PC-3 (cell line): ENCODE measurements at regions not wholly inside any gene's neighbourhood (a gene's known extent, or its start where the extent isn't known, plus 50 kb on each side); places are given as distances from the start of the nearest gene placed in this dataset.

Experiments used
- ATAC-seq: fragments of 200-7000 bp; cut with Tn5 transposase; 2 replicates; pipeline ENCODE4 v1.9.1; 2020; ENCODE audit warnings: mild to moderate bottlenecking, moderate library complexity
- BruUV-seq: library from RNA; stranded (reverse); fragments of 400-500 nt; replicated peaks from 2 replicates; lab custom pipeline; 2021; lab: Mats Ljungman, UMichigan
- CTCF ChIA-PET: fragments of 300-600 bp; sonication (Branson Sonifier 250); formaldehyde crosslinking; loops from one replicate; lab custom pipeline; 2022; ENCODE audit warnings: antibody characterized with exemption; lab: Charles Lee
- POLR2A ChIA-PET: fragments of 300-600 bp; sonication (Branson Sonifier 250); formaldehyde crosslinking; loops from one replicate; lab custom pipeline; 2022; ENCODE audit warnings: antibody characterized with exemption; ENCODE audit not compliant: unreplicated experiment; lab: Charles Lee
- DNase-seq: peaks from one replicate; pipeline ENCODE4 v3.0.0-alpha.2; 2015
- H2AFZ ChIP-seq: fragments of 300-600 bp; sonication (generic); 2 replicates; pipeline ENCODE4 v1.6.0; 2016; ENCODE audit warnings: antibody characterized with exemption, low read length
- H3F3A ChIP-seq: fragments of 300-600 bp; sonication (generic); one replicate; pipeline ENCODE4 v1.6.0; 2017; ENCODE audit warnings: antibody characterized with exemption, low read length, control low read depth, mild to moderate bottlenecking; ENCODE audit not compliant: unreplicated experiment
- H3K27ac ChIP-seq: fragments of 300-600 bp; sonication (generic); 2 replicates; pipeline ENCODE4 v1.5.1; 2016; ENCODE audit warnings: mild to moderate bottlenecking, low read length
- H3K27me3 ChIP-seq: fragments of 300-600 bp; sonication (generic); 2 replicates; pipeline ENCODE4 v1.6.1; 2016; ENCODE audit warnings: low read length, mixed read lengths
- H3K36me3 ChIP-seq: fragments of 300-600 bp; sonication (generic); 2 replicates; pipeline ENCODE4 v1.6.1; 2016; ENCODE audit warnings: low read depth, mixed run types, low read length, mixed read lengths
- H3K4me1 ChIP-seq: fragments of 300-600 bp; sonication (generic); 2 replicates; pipeline ENCODE4 v1.5.1; 2016; ENCODE audit warnings: low read length; ENCODE audit not compliant: insufficient read depth
- H3K4me2 ChIP-seq: fragments of 300-600 bp; sonication (generic); 2 replicates; pipeline ENCODE4 v1.6.0; 2016; ENCODE audit warnings: low read length
- H3K4me3 ChIP-seq: fragments of 300-600 bp; sonication (generic); 2 replicates; pipeline ENCODE4 v1.5.1; 2016; ENCODE audit warnings: mild to moderate bottlenecking, low read length, mixed read lengths
- H3K79me2 ChIP-seq: fragments of 300-600 bp; sonication (generic); 2 replicates; pipeline ENCODE4 v1.6.1; 2017; ENCODE audit warnings: low read length, mixed read lengths
- H3K9ac ChIP-seq: fragments of 300-600 bp; sonication (generic); 2 replicates; pipeline ENCODE4 v1.6.0; 2016; ENCODE audit warnings: mild to moderate bottlenecking, low read length
- H3K9me2 ChIP-seq: fragments of 300-600 bp; sonication (generic); replicated peaks from 2 replicates; pipeline ENCODE4 v1.6.1; 2016; ENCODE audit warnings: mixed run types, low read length, mixed read lengths
- H3K9me3 ChIP-seq: fragments of 300-600 bp; sonication (generic); 2 replicates; pipeline ENCODE4 v1.6.1; 2016; ENCODE audit warnings: low read length, mixed read lengths
- H4K20me1 ChIP-seq: fragments of 300-600 bp; sonication (generic); 2 replicates; pipeline ENCODE4 v1.6.1; 2016; ENCODE audit warnings: low read length, mixed read lengths
- CTCF ChIP-seq: fragments of 300-600 bp; sonication (generic); conservative IDR thresholded peaks from 2 replicates; pipeline ENCODE4 v1.5.1; 2017; ENCODE audit warnings: antibody characterized with exemption, low read depth, mild to moderate bottlenecking, low read length
- EZH2 ChIP-seq: fragments of 300-600 bp; sonication (generic); IDR thresholded peaks from one replicate; pipeline ENCODE4 v1.6.1; 2017; ENCODE audit warnings: antibody characterized with exemption, mild to moderate bottlenecking, low read length; ENCODE audit not compliant: unreplicated experiment
- EZH2phosphoT487 ChIP-seq: fragments of 300-600 bp; sonication (generic); IDR thresholded peaks from 2 replicates; pipeline ENCODE4 v1.6.1; 2018; ENCODE audit warnings: mild to moderate bottlenecking, antibody characterized with exemption, low read length, borderline replicate concordance
- intact Hi-C: fragments of 100-400 bp; cut with micrococcal nuclease; formaldehyde crosslinking; loops from 2 replicates; pipeline ENCODE4 v1.9.0; 2023

GRCh38 chr4:151613290-151613689 is 147.5 kb downstream of the GATB start:
- intact Hi-C loops, result no loop called here

GRCh38 chr4:151614561-151614960 is 146.2 kb downstream of the GATB start:
- H3K4me3 ChIP-seq, result no peak overlapping the region
- no peak overlapping the region for H3K9ac ChIP-seq
- H3K9me3 ChIP-seq, result no peaks in the 10 kb centered on the region
- TF ChIP-seq EZH2phosphoT487 (no peak), EZH2 (no peak), CTCF (no peak)
- no peaks in the 10 kb centered on the region for H4K20me1 ChIP-seq
- POLR2A ChIA-PET, result no interaction called here
- no peaks in the 10 kb centered on the region for H3K79me2 ChIP-seq
- no TSS peak for BruUV-seq
- H3K27me3 ChIP-seq, result no peaks in the 10 kb centered on the region
- ATAC-seq (no peak), DNase-seq (no peak)
- H3K4me2 ChIP-seq, result no peak overlapping the region
- no peaks in the 10 kb centered on the region for H3F3A ChIP-seq
- no peaks in the 10 kb centered on the region for H3K9me2 ChIP-seq
- no peak overlapping the region for H3K27ac ChIP-seq
- CTCF ChIA-PET, result no interaction called here
- no peaks in the 10 kb centered on the region for H3K36me3 ChIP-seq
- H2AFZ ChIP-seq, result no peak overlapping the region
- H3K4me1 ChIP-seq, result peaks cover 13% of the 10 kb centered on the region
- intact Hi-C loops, result no loop called here

More at GRCh38 chr4:151613290-151613689, 147.5 kb downstream of the GATB start:
- Histone ChIP-seq H2AFZ (no peak overlapping the region), H3K36me3 (no peaks in the 10 kb centered on the region), H3K79me2 (no peaks in the 10 kb centered on the region), H3K27ac (no peak overlapping the region), H3K4me2 (no peak overlapping the region), H3K27me3 (no peaks in the 10 kb centered on the region), H3K4me1 (peaks cover 13% of the 10 kb centered on the region), H3K9ac (no peak overlapping the region), H3F3A (no peaks in the 10 kb centered on the region), H3K9me3 (no peaks in the 10 kb centered on the region), H4K20me1 (no peaks in the 10 kb centered on the region), H3K9me2 (no peaks in the 10 kb centered on the region), H3K4me3 (no peak overlapping the region)
- ChIA-PET POLR2A (no interaction called here), CTCF (no interaction called here)
- no TSS peak for BruUV-seq
- ATAC-seq (no peak), DNase-seq (no peak)
- TF ChIP-seq EZH2phosphoT487 (no peak), EZH2 (no peak), CTCF (no peak)

GRCh38 chr4:151618858-151619257 is 141.9 kb downstream of the GATB start:
- intact Hi-C loops, result no loop called here
- H3F3A ChIP-seq, result no peaks in the 10 kb centered on the region
- no peak overlapping the region for H3K9ac ChIP-seq
- no peaks in the 10 kb centered on the region for H3K9me2 ChIP-seq
- no peaks in the 10 kb centered on the region for H4K20me1 ChIP-seq
- no peak overlapping the region for H3K4me3 ChIP-seq
- no peak for DNase-seq
- ATAC-seq, result no peak
- H2AFZ ChIP-seq, result no peak overlapping the region
- no peak for TF ChIP-seq EZH2phosphoT487
- TF ChIP-seq CTCF, result no peak
- no peak for TF ChIP-seq EZH2
- no peaks in the 10 kb centered on the region for H3K79me2 ChIP-seq
- H3K4me2 ChIP-seq, result no peak overlapping the region
- no peaks in the 10 kb centered on the region for H3K27me3 ChIP-seq
- ChIA-PET POLR2A (no interaction called here), CTCF (no interaction called here)
- H3K27ac ChIP-seq, result no peak overlapping the region
- BruUV-seq, result no TSS peak
- H3K4me1 ChIP-seq, result peaks cover 13% of the 10 kb centered on the region
- no peaks in the 10 kb centered on the region for H3K9me3 ChIP-seq
- no peaks in the 10 kb centered on the region for H3K36me3 ChIP-seq
